Mucosa of rectum (tissue), 2 donors: ENCODE measurements at regions not wholly inside any gene's neighbourhood (a gene's known extent, or its start where the extent isn't known, plus 50 kb on each side); places are given as distances from the start of the nearest gene placed in this dataset.
"Not testable (repeated sequence)": the region's sequence is repeated elsewhere in the genome, so short reads cannot be mapped to it uniquely, and the experiment has no call there.

Experiments used
- H3K27ac ChIP-seq, 2 donors: one replicate each; pipeline ENCODE4 v1.7.0; 2013; ENCODE audit warnings: inconsistent platforms in 2 of 2, low read depth in 2 of 2, low read length in 2 of 2
- H3K27me3 ChIP-seq, 2 donors: one replicate each; pipeline ENCODE4 v1.7.0; 2013; ENCODE audit warnings: low read length in 2 of 2; ENCODE audit not compliant: control insufficient read depth in 2 of 2, insufficient read depth in 2 of 2
- H3K36me3 ChIP-seq, 2 donors: one replicate each; pipeline ENCODE4 v1.7.0; 2013; ENCODE audit warnings: low read length in 2 of 2; ENCODE audit not compliant: control insufficient read depth in 2 of 2, insufficient read depth in 2 of 2
- H3K4me1 ChIP-seq, 2 donors: one replicate each; pipeline ENCODE4 v1.7.0; 2013; ENCODE audit warnings: low read length in 2 of 2, mild to moderate bottlenecking in 1 of 2; ENCODE audit not compliant: control insufficient read depth in 2 of 2, insufficient read depth in 2 of 2
- H3K4me3 ChIP-seq, 2 donors: one replicate each; pipeline ENCODE4 v1.7.0; 2013; ENCODE audit warnings: low read length in 2 of 2
- H3K9ac ChIP-seq, 2 donors: one replicate each; pipeline ENCODE4 v1.7.0; 2013; ENCODE audit warnings: low read length in 2 of 2, low read depth in 1 of 2, mild to moderate bottlenecking in 1 of 2
- H3K9me3 ChIP-seq, 2 donors: one replicate each; pipeline ENCODE4 v1.7.0; 2013; ENCODE audit warnings: low read length in 2 of 2; ENCODE audit not compliant: control insufficient read depth in 2 of 2
- donor health status: healthy.
- donor health status: Normal muscosa, but diverticular disease.

GRCh38 chr5:126277762-126278161, 145.4 kb upstream of the GRAMD2B start:
- no peaks in the 10 kb centered on the region for H3K27me3 ChIP-seq
- H3K4me1 ChIP-seq: no peaks in the 10 kb centered on the region
- no peaks in the 10 kb centered on the region for H3K9me3 ChIP-seq
- H3K36me3 ChIP-seq: no peaks in the 10 kb centered on the region
- no peak overlapping the region for H3K27ac ChIP-seq
- H3K4me3 ChIP-seq: no peak overlapping the region
- no peak overlapping the region for H3K9ac ChIP-seq

- no peaks in the 10 kb centered on the region for H3K27me3 ChIP-seq
- H3K27ac ChIP-seq: no peak overlapping the region
- H3K9ac ChIP-seq: no peak overlapping the region
- H3K4me3 ChIP-seq: no peak overlapping the region
- no peaks in the 10 kb centered on the region for H3K4me1 ChIP-seq
- no peaks in the 10 kb centered on the region for H3K36me3 ChIP-seq
- H3K9me3 ChIP-seq: no peaks in the 10 kb centered on the region
These were observed 142.9 kb upstream of the GRAMD2B start for GRCh38 chr5:126280343-126280742.

GRCh38 chr5:126280846-126281245, 142.4 kb upstream of the GRAMD2B start:
- no peak overlapping the region for H3K9ac ChIP-seq
- no peaks in the 10 kb centered on the region for H3K27me3 ChIP-seq
- H3K4me1 ChIP-seq: no peaks in the 10 kb centered on the region
- no peak overlapping the region for H3K4me3 ChIP-seq
- H3K27ac ChIP-seq: no peak overlapping the region
- H3K36me3 ChIP-seq: no peaks in the 10 kb centered on the region
- H3K9me3 ChIP-seq: no peaks in the 10 kb centered on the region

GRCh38 chr5:126284977-126285696, 138.1 kb upstream of the GRAMD2B start:
- Histone ChIP-seq H3K9ac (no peak overlapping the region), H3K4me1 (no peaks in the 10 kb centered on the region), H3K27ac (no peak overlapping the region), H3K4me3 (no peak overlapping the region), H3K27me3 (no peaks in the 10 kb centered on the region), H3K36me3 (no peaks in the 10 kb centered on the region), H3K9me3 (no peaks in the 10 kb centered on the region)

GRCh38 chr5:126296121-126296520, 127.1 kb upstream of the GRAMD2B start:
- H3K27me3 ChIP-seq, H3K9me3 ChIP-seq, H3K4me1 ChIP-seq, H3K9ac ChIP-seq, H3K27ac ChIP-seq, H3K36me3 ChIP-seq, H3K4me3 ChIP-seq: not testable (repeated sequence)

- Histone ChIP-seq H3K4me3 (no peak overlapping the region), H3K36me3 (no peaks in the 10 kb centered on the region), H3K9ac (no peak overlapping the region), H3K27me3 (no peaks in the 10 kb centered on the region), H3K9me3 (no peaks in the 10 kb centered on the region), H3K27ac (no peak overlapping the region), H3K4me1 (no peaks in the 10 kb centered on the region)
These were observed 122.9 kb upstream of the GRAMD2B start for GRCh38 chr5:126300293-126300692.

GRCh38 chr5:126301056-126301455, 122.2 kb upstream of the GRAMD2B start:
- Histone ChIP-seq H3K4me3 (no peak overlapping the region), H3K27me3 (no peaks in the 10 kb centered on the region), H3K4me1 (no peaks in the 10 kb centered on the region), H3K36me3 (no peaks in the 10 kb centered on the region), H3K9me3 (no peaks in the 10 kb centered on the region), H3K27ac (no peak overlapping the region), H3K9ac (no peak overlapping the region)

- Histone ChIP-seq H3K4me3 (no peak overlapping the region), H3K27me3 (no peaks in the 10 kb centered on the region), H3K9ac (no peak overlapping the region), H3K4me1 (no peaks in the 10 kb centered on the region), H3K36me3 (no peaks in the 10 kb centered on the region), H3K27ac (no peak overlapping the region), H3K9me3 (no peaks in the 10 kb centered on the region)
These were observed 113.3 kb upstream of the GRAMD2B start for GRCh38 chr5:126309860-126310259.

- no peak overlapping the region for H3K9ac ChIP-seq
- H3K27me3 ChIP-seq: no peaks in the 10 kb centered on the region
- no peak overlapping the region for H3K4me3 ChIP-seq
- no peaks in the 10 kb centered on the region for H3K9me3 ChIP-seq
- no peaks in the 10 kb centered on the region for H3K36me3 ChIP-seq
- no peak overlapping the region for H3K27ac ChIP-seq
- no peaks in the 10 kb centered on the region for H3K4me1 ChIP-seq
These were observed 111.4 kb upstream of the GRAMD2B start for GRCh38 chr5:126311766-126312165.

GRCh38 chr5:126315341-126315740, 107.9 kb upstream of the GRAMD2B start:
- no peak overlapping the region for H3K27ac ChIP-seq
- H3K4me1 ChIP-seq: no peaks in the 10 kb centered on the region
- peaks cover 0 to 3% of the 10 kb centered on the region in 2 donors for H3K27me3 ChIP-seq
- no peak overlapping the region for H3K4me3 ChIP-seq
- H3K9ac ChIP-seq: no peak overlapping the region
- no peaks in the 10 kb centered on the region for H3K9me3 ChIP-seq
- H3K36me3 ChIP-seq: no peaks in the 10 kb centered on the region

GRCh38 chr5:126332326-126332725, 90.9 kb upstream of the GRAMD2B start:
- no peak overlapping the region for H3K9ac ChIP-seq
- H3K9me3 ChIP-seq: no peaks in the 10 kb centered on the region
- H3K4me3 ChIP-seq: no peak overlapping the region
- H3K27ac ChIP-seq: no peak overlapping the region
- no peaks in the 10 kb centered on the region for H3K4me1 ChIP-seq
- no peaks in the 10 kb centered on the region for H3K36me3 ChIP-seq
- no peaks in the 10 kb centered on the region for H3K27me3 ChIP-seq
